HCT116 (cell line): ENCODE measurements at regions not wholly inside any gene's neighbourhood (a gene's known extent, or its start where the extent isn't known, plus 50 kb on each side); places are given as distances from the start of the nearest gene placed in this dataset.

Source experiments
- ATAC-seq: fragments of 200-7000 bp; cut with Tn5 transposase; 2 replicates; pipeline ENCODE4 v1.9.1; 2020; ENCODE audit warnings: mild to moderate bottlenecking, moderate library complexity
- BruUV-seq: library from RNA; stranded (reverse); fragments of 400-500 nt; replicated peaks from 2 replicates; lab custom pipeline; 2021; lab: Mats Ljungman, UMichigan
- CTCF ChIA-PET: fragments of 300-600 bp; sonication (Branson Sonifier 250); formaldehyde crosslinking; loops from one replicate; lab custom pipeline; 2021; ENCODE audit warnings: antibody characterized with exemption; lab: Charles Lee
- POLR2A ChIA-PET: fragments of 300-600, 350-600 bp; sonication (Branson Sonifier 250); formaldehyde crosslinking; loops from one replicate; lab custom pipeline; 2021; ENCODE audit warnings: antibody characterized with exemption; lab: Charles Lee
- RAD21 ChIA-PET, 2 experiments: fragments of 300-600 bp; sonication (Branson Sonifier 250); formaldehyde crosslinking; loops; one replicate each; lab custom pipeline; 2023; ENCODE audit warnings: low total read pairs in 2 of 2; ENCODE audit not compliant: uncharacterized antibody in 2 of 2, unreplicated experiment in 2 of 2, low non-redundant PET in 1 of 2; lab: Charles Lee
- DNase-seq: peaks from one replicate; pipeline ENCODE4 v3.0.0-alpha.2; 2010; ENCODE audit warnings: low read depth, low spot score
- H2AFZ ChIP-seq: fragments of 200-600 bp; shearing (Covaris generic), sonication (generic); 2 replicates; pipeline ENCODE4 v1.6.1; 2017; ENCODE audit warnings: low read depth, mixed run types, mixed read lengths, antibody characterized with exemption, low read length; ENCODE audit not compliant: poor library complexity, severe bottlenecking
- H3K27ac ChIP-seq: 2 replicates; pipeline ENCODE4 v1.5.1; 2012; ENCODE audit warnings: low read depth, low read length
- H3K27me3 ChIP-seq: fragments of 200-600 bp; sonication (generic); 2 replicates; pipeline ENCODE4 v1.6.1; 2016; ENCODE audit warnings: mixed run types, low read length, mixed read lengths; ENCODE audit not compliant: insufficient read depth
- H3K36me3 ChIP-seq, 2 experiments: fragments of 200-500 bp in 1 of 2; fragments of 200-600 bp in 1 of 2; sonication (Bioruptor generic) in 1 of 2; sonication (generic) in 1 of 2; 2 replicates each; pipeline versions ENCODE4 v1.5.1 to v1.6.1; 2014 to 2016; ENCODE audit warnings: low read length in 2 of 2, inconsistent platforms in 1 of 2, mixed read lengths in 1 of 2, mixed run types in 1 of 2; ENCODE audit not compliant: insufficient read depth in 2 of 2, control insufficient read depth in 1 of 2
- H3K4me1 ChIP-seq, 2 experiments: fragments of 200-600 bp in 1 of 2; sonication (generic) in 1 of 2; 2 replicates each; pipeline versions ENCODE4 v1.5.1 to v1.6.1; 2012 to 2017; ENCODE audit warnings: low read length in 2 of 2, inconsistent platforms in 1 of 2, mild to moderate bottlenecking in 1 of 2, mixed read lengths in 1 of 2, mixed run types in 1 of 2, moderate library complexity in 1 of 2; ENCODE audit not compliant: insufficient read depth in 2 of 2, control insufficient read depth in 1 of 2
- H3K4me2 ChIP-seq: fragments of 200-600 bp; sonication (generic); 2 replicates; pipeline ENCODE4 v1.6.1; 2017; ENCODE audit warnings: mixed run types, low read length, mixed read lengths
- H3K4me3 ChIP-seq, 2 experiments: fragments of 200-600 bp in 1 of 2; sonication (generic) in 1 of 2; replicated peaks in 1 of 2; 2 replicates each; pipeline ENCODE4 v1.5.1; 2011 to 2016; ENCODE audit warnings: low read length in 2 of 2, control low read depth in 1 of 2, low read depth in 1 of 2, mild to moderate bottlenecking in 1 of 2, mixed read lengths in 1 of 2, mixed run types in 1 of 2
- H3K79me2 ChIP-seq: fragments of 200-600 bp; sonication (generic); 2 replicates; pipeline ENCODE4 v1.6.1; 2017; ENCODE audit warnings: mild to moderate bottlenecking, mixed run types, low read length, moderate library complexity, mixed read lengths; ENCODE audit not compliant: insufficient read depth
- H3K9ac ChIP-seq: fragments of 200-600 bp; sonication (generic); 2 replicates; pipeline ENCODE4 v1.6.1; 2016; ENCODE audit warnings: low read length, mixed read lengths
- H3K9me2 ChIP-seq: fragments of 200-600 bp; sonication (generic), shearing (Covaris generic); 2 replicates; pipeline ENCODE4 v1.6.1; 2017; ENCODE audit warnings: mixed run types, mild to moderate bottlenecking, moderate library complexity; ENCODE audit not compliant: insufficient read depth
- H3K9me3 ChIP-seq, 2 experiments: fragments of 200-500 bp in 1 of 2; fragments of 200-600 bp in 1 of 2; sonication (Bioruptor generic) in 1 of 2; sonication (generic) in 1 of 2; 2 replicates each; pipeline ENCODE4 v1.6.1; 2014 to 2017; ENCODE audit warnings: low read length in 2 of 2, mixed read lengths in 2 of 2, inconsistent platforms in 1 of 2, low read depth in 1 of 2, mild to moderate bottlenecking in 1 of 2, mixed run types in 1 of 2, moderate library complexity in 1 of 2; ENCODE audit not compliant: control insufficient read depth in 1 of 2, insufficient read depth in 1 of 2
- H4K20me1 ChIP-seq: fragments of 200-600 bp; sonication (generic), shearing (Covaris generic); 2 replicates; pipeline ENCODE4 v1.6.1; 2017; ENCODE audit warnings: mixed run types, mild to moderate bottlenecking, moderate library complexity; ENCODE audit not compliant: insufficient read depth
- ATF3 ChIP-seq: IDR thresholded peaks from 2 replicates; pipeline ENCODE4 v1.6.1; 2012
- EZH2 ChIP-seq: fragments of 200-600 bp; sonication (generic); IDR thresholded peaks from 2 replicates; pipeline ENCODE4 v1.6.1; 2017; ENCODE audit warnings: antibody characterized with exemption, mixed run types
- FOSL1 ChIP-seq: IDR thresholded peaks from 2 replicates; pipeline ENCODE4 v1.6.1; 2012; ENCODE audit warnings: low read depth
- MAX ChIP-seq: IDR thresholded peaks from 2 replicates; pipeline ENCODE4 v1.6.1; 2012
- RAD21 ChIP-seq: IDR thresholded peaks from 2 replicates; pipeline ENCODE4 v1.6.1; 2012; ENCODE audit warnings: low read depth, mild to moderate bottlenecking
- SP1 ChIP-seq: IDR thresholded peaks from 2 replicates; pipeline ENCODE4 v1.6.1; 2012; ENCODE audit warnings: low read depth
- SRF ChIP-seq: IDR thresholded peaks from 2 replicates; pipeline ENCODE4 v1.6.1; 2012; ENCODE audit warnings: low read depth
- ZBTB33 ChIP-seq: IDR thresholded peaks from 2 replicates; pipeline ENCODE4 v1.6.1; 2011; ENCODE audit warnings: mild to moderate bottlenecking, low read length, moderate library complexity; ENCODE audit not compliant: insufficient replicate concordance; ENCODE audit errors: extremely low read depth
- ZFX ChIP-seq: fragments of 450-650 bp; IDR thresholded peaks from 2 replicates; pipeline ENCODE4 v1.6.1; 2017
- ZNF274 ChIP-seq: fragments of 200-500 bp; sonication (Bioruptor generic); IDR thresholded peaks from 2 replicates; pipeline ENCODE4 v1.6.1; 2014; ENCODE audit warnings: mild to moderate bottlenecking, low read depth, low read length, inconsistent platforms
- intact Hi-C: fragments of 100-400 bp; cut with micrococcal nuclease; formaldehyde crosslinking; loops from 2 replicates; pipeline ENCODE4 v1.10.0; 2022

- Histone ChIP-seq H3K36me3 (no peaks in the 10 kb centered on the region), H3K4me3 (no peak overlapping the region), H3K9me2 (no peaks in the 10 kb centered on the region), H3K27ac (no peak overlapping the region), H3K9me3 (no peaks in the 10 kb centered on the region), H3K9ac (no peak overlapping the region), H3K4me2 (no peak overlapping the region), H3K79me2 (no peaks in the 10 kb centered on the region), H3K4me1 (no peaks in the 10 kb centered on the region), H4K20me1 (no peaks in the 10 kb centered on the region), H3K27me3 (peaks cover 10% of the 10 kb centered on the region), H2AFZ (no peak overlapping the region)
- intact Hi-C loops, result no loop called here
- CTCF ChIA-PET, result no interaction called here
- no peak for DNase-seq
- TF ChIP-seq MAX, result no peak
- no peak for TF ChIP-seq RAD21
- no peak for TF ChIP-seq ZBTB33
- no peak for TF ChIP-seq ZNF274
- no peak for TF ChIP-seq ATF3
- TF ChIP-seq EZH2, result no peak
- no peak for TF ChIP-seq SRF
- TF ChIP-seq SP1, result no peak
- no peak for TF ChIP-seq ZFX
- TF ChIP-seq FOSL1, result no peak
- POLR2A ChIA-PET, result no interaction called here
- ATAC-seq, result no peak
- RAD21 ChIA-PET, result no interaction called here
- BruUV-seq, result no TSS peak
These were observed 203.8 kb downstream of the SNX19 start for GRCh38 chr11:130712480-130712879.
